K562 (cell line): ENCODE measurements at regions not wholly inside any gene's neighbourhood (a gene's known extent, or its start where the extent isn't known, plus 50 kb on each side); places are given as distances from the start of the nearest gene placed in this dataset.

Experiments used
- ATAC-seq: fragments of 200-7000 bp; cut with Tn5 transposase; 3 replicates; pipeline ENCODE4 v1.9.1; 2020; ENCODE audit warnings: moderate library complexity
- BruUV-seq: library from RNA; stranded (reverse); fragments of 400-500 nt; replicated peaks from 2 replicates; lab custom pipeline; 2021; lab: Mats Ljungman, UMichigan
- CTCF ChIA-PET: fragments of 300-600 bp; formaldehyde crosslinking; extraction: SDS; loops from one replicate; lab custom pipeline; 2021; ENCODE audit warnings: low intra/inter-chr PET ratio; lab: Yijun Ruan, JAX
- POLR2A ChIA-PET: fragments of 300-600, 350-650 bp; sonication (Branson Sonifier 250); formaldehyde crosslinking; extraction: SDS; loops from one replicate; lab custom pipeline; 2021; ENCODE audit warnings: antibody characterized with exemption, inconsistent platforms; lab: Yijun Ruan, JAX
- DNase-seq, 4 experiments: peaks; one replicate each; pipeline versions ENCODE4 v3.0.0 to v3.0.0-alpha.2; 2011 to 2018; ENCODE audit warnings: low spot score in 3 of 4, mixed read lengths in 3 of 4; ENCODE audit errors: extremely low read depth in 1 of 4
- FAIRE-seq: peaks from 2 replicates; lab custom pipeline; 2011; peaks lifted over from hg19 to GRCh38; lab: Jason Lieb, UNC
- H2AFZ ChIP-seq: 2 replicates; pipeline ENCODE4 v1.6.0; 2011; ENCODE audit warnings: low read depth, low read length, control low read depth, inconsistent platforms
- H3K27ac ChIP-seq: fragments of 200-600 bp; 3 replicates; pipeline ENCODE4 v1.8.0; 2011; ENCODE audit warnings: low read depth, mild to moderate bottlenecking, control low read depth, inconsistent platforms, low read length, moderate library complexity, mixed read lengths; ENCODE audit errors: extremely low read depth
- H3K27me3 ChIP-seq, 2 experiments: fragments of 300-600 bp in 1 of 2; 2 replicates in 1 of 2; 3 replicates in 1 of 2; pipeline versions ENCODE4 v1.6.0 to v1.8.0; 2011; ENCODE audit warnings: inconsistent platforms in 2 of 2, low read length in 2 of 2, mild to moderate bottlenecking in 1 of 2, mixed read lengths in 1 of 2, moderate library complexity in 1 of 2; ENCODE audit not compliant: control insufficient read depth in 2 of 2, insufficient read depth in 2 of 2
- H3K36me3 ChIP-seq: fragments of 300-600 bp; 3 replicates; pipeline ENCODE4 v1.8.0; 2011; ENCODE audit warnings: mild to moderate bottlenecking, low read length, inconsistent platforms; ENCODE audit not compliant: control insufficient read depth, insufficient read depth
- H3K4me1 ChIP-seq, 2 experiments: fragments of 200-600 bp in 1 of 2; replicated peaks in 1 of 2; 2 replicates in 1 of 2; 3 replicates in 1 of 2; pipeline versions ENCODE4 v1.5.1 to v1.8.0; 2011; ENCODE audit warnings: inconsistent platforms in 2 of 2, low read length in 2 of 2, mild to moderate bottlenecking in 1 of 2, mixed read lengths in 1 of 2, moderate library complexity in 1 of 2; ENCODE audit not compliant: control insufficient read depth in 2 of 2, insufficient read depth in 2 of 2
- H3K4me2 ChIP-seq: 2 replicates; pipeline ENCODE4 v1.6.1; 2011; ENCODE audit warnings: low read length, control low read depth, inconsistent platforms, mixed read lengths; ENCODE audit not compliant: insufficient read depth
- H3K4me3 ChIP-seq: fragments of 200-600 bp; sonication (generic), shearing (Covaris generic); 2 replicates; pipeline ENCODE4 v1.5.1; 2016; ENCODE audit warnings: control low read depth, inconsistent platforms
- H3K79me2 ChIP-seq: fragments of 200-600 bp; 3 replicates; pipeline ENCODE4 v1.8.0; 2011; ENCODE audit warnings: low read length, inconsistent platforms; ENCODE audit not compliant: control insufficient read depth, insufficient read depth
- H3K9ac ChIP-seq, 2 experiments: 2 replicates each; pipeline versions ENCODE4 v1.6.0 to v1.6.1; 2011; ENCODE audit warnings: low read depth in 2 of 2, low read length in 2 of 2, control low read depth in 1 of 2, inconsistent platforms in 1 of 2, mild to moderate bottlenecking in 1 of 2, mixed read lengths in 1 of 2; ENCODE audit not compliant: insufficient read depth in 1 of 2
- H3K9me1 ChIP-seq: one replicate; pipeline ENCODE4 v1.6.0; 2011; ENCODE audit warnings: inconsistent platforms, mild to moderate bottlenecking, low read length, moderate library complexity; ENCODE audit not compliant: control insufficient read depth, insufficient read depth
- H3K9me3 ChIP-seq: replicated peaks from 2 replicates; pipeline ENCODE4 v1.5.1; 2011; ENCODE audit warnings: low read depth, low read length, inconsistent platforms; ENCODE audit not compliant: control insufficient read depth, insufficient read depth
- H4K20me1 ChIP-seq: replicated peaks from 2 replicates; pipeline ENCODE4 v1.6.1; 2011; ENCODE audit warnings: low read length, inconsistent platforms, mixed read lengths; ENCODE audit not compliant: control insufficient read depth, insufficient read depth
- DACH1 ChIP-seq: fragments of 450-650 bp; IDR thresholded peaks from 2 replicates; pipeline ENCODE4 v1.6.1; 2018; ENCODE audit not compliant: partially characterized antibody
- FOXM1 ChIP-seq, 2 experiments: fragments of 450-650 bp in 1 of 2; sonication (generic) in 1 of 2; formaldehyde crosslinking in 1 of 2; IDR thresholded peaks; 2 replicates each; pipeline versions ENCODE4 v1.6.1 to v1.9.0; 2017 to 2022; ENCODE audit warnings: low read depth in 2 of 2, mild to moderate bottlenecking in 2 of 2, missing genetic modification reagents in 1 of 2, moderate library complexity in 1 of 2
- HDAC3 ChIP-seq: fragments of 450-650 bp; IDR thresholded peaks from 2 replicates; pipeline ENCODE4 v1.6.1; 2018; ENCODE audit warnings: borderline replicate concordance, mild to moderate bottlenecking, moderate library complexity; ENCODE audit not compliant: partially characterized antibody
- NR2C1 ChIP-seq, 2 experiments: fragments of 450-650 bp; IDR thresholded peaks; 2 replicates each; pipeline ENCODE4 v1.6.1; 2017; ENCODE audit warnings: mild to moderate bottlenecking in 2 of 2, antibody characterized with exemption in 1 of 2, inconsistent platforms in 1 of 2, missing compliant biosample characterization in 1 of 2, missing genetic modification characterization in 1 of 2
- RFX1 ChIP-seq: fragments of 450-650 bp; IDR thresholded peaks from 2 replicates; pipeline ENCODE4 v1.6.1; 2016; ENCODE audit warnings: mild to moderate bottlenecking, moderate library complexity
- THRAP3 ChIP-seq: fragments of 450-650 bp; IDR thresholded peaks from 2 replicates; pipeline ENCODE4 v1.6.1; 2016; ENCODE audit warnings: mild to moderate bottlenecking, inconsistent platforms, borderline replicate concordance
- WGBS: fragments of 100-300 bp; shearing (Covaris generic); methylation state at CpG from one replicate; pipeline ENCODE4 v1.1.6; 2016; ENCODE audit warnings: low coverage, mixed read lengths; ENCODE audit not compliant: insufficient coverage; ENCODE audit errors: missing lambda C conversion rate; 5-methylcytosine and 5-hydroxymethylcytosine counted together
- in situ Hi-C: fragments of 300-500 bp; cut with MboI; formaldehyde crosslinking; loops from 4 replicates; pipeline ENCODE4 v1.15.0; 2018; ENCODE audit warnings: inconsistent platforms, mixed read lengths
- intact Hi-C: fragments of 100-400 bp; cut with micrococcal nuclease; formaldehyde crosslinking; loops from 2 replicates; pipeline ENCODE4 v1.14.2; 2022
- TF ChIP-seq, protein P1 (sequence below): fragments of 450-650 bp; formaldehyde crosslinking; conservative IDR thresholded peaks from 2 replicates; pipeline ENCODE4 v1.4.0; 2022; ENCODE audit warnings: mild to moderate bottlenecking, missing genetic modification characterization
- TF ChIP-seq, protein P2 (sequence below): IDR thresholded peaks from 2 replicates; pipeline ENCODE4 v1.6.1; 2011; ENCODE audit warnings: borderline replicate concordance, low read depth, mild to moderate bottlenecking, moderate library complexity, low read length; ENCODE audit not compliant: insufficient read depth, poor library complexity, severe bottlenecking

DNA sequence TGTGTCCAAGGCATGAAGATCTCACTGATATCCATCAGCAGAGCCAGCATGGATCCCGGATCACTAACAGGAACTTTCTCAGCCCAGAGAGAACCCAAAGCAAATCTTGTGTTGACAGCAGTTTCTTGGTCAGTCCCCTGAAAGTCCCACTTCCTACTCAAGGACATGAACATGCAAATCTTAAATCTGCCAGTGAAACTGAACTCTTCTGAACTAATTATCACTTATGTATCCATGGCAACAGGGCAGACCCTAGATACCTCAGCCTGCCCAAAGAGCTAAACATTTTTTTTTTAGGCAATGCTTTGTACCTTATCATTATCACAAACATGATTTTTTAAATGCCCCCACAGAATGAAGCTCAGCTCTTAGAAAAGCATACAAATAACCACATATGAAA, 127.8 kb upstream of the DDX18 start:
- Histone ChIP-seq H3K4me1 (no peaks in the 10 kb centered on the region), H3K9ac (no peak overlapping the region), H3K4me2 (no peak overlapping the region), H3K27ac (no peak overlapping the region), H3K27me3 (no peaks in the 10 kb centered on the region), H3K9me1 (no peaks in the 10 kb centered on the region), H3K4me3 (no peak overlapping the region), H3K9me3 (no peaks in the 10 kb centered on the region), H3K36me3 (no peaks in the 10 kb centered on the region), H4K20me1 (no peaks in the 10 kb centered on the region), H3K79me2 (no peaks in the 10 kb centered on the region), H2AFZ (no peak overlapping the region)
- in situ Hi-C loops, result no loop called here
- intact Hi-C loops, result no loop called here
- no TSS peak for BruUV-seq
- TF ChIP-seq HDAC3 (no peak), RFX1 (peak; percentile 33; the same call in 1 of the 2 replicates), THRAP3 (no peak)
- DNase-seq, result no peak
- 0% methylated on average over 1 of the region's 1 CpG for WGBS
- no peak for ATAC-seq
- ChIA-PET POLR2A (no interaction called here), CTCF (no interaction called here)
- no peak for FAIRE-seq

DNA sequence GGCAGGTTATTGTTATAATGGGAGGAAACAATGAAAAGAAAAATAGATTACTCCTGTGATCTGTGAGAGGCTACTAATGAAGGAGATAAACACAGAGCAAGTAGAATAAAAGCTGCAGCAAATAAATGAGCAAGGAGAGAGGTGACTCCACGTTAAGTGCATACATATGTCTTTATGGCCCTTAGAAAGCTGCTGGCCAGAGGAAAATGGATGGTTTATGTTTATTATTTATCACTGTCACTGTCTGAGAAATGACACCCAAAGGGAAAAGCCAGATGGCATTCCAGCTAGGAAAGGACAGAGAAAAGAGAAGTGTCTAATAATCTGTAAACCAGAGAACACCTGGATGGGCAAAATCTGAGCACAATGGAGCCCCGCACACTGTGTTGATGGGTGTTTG, 122.9 kb upstream of the DDX18 start:
- WGBS, result 0% methylated on average over 2 of the region's 2 CpGs
- POLR2A ChIA-PET, result no interaction called here
- in situ Hi-C loops, result no loop called here
- TF ChIP-seq NR2C1 (IDR thresholded peaks at IDR 0.05), result no peak
- TF ChIP-seq NR2C1 (tag; IDR thresholded peaks at IDR 0.05), result no peak
- no peak for TF ChIP-seq DACH1
- TF ChIP-seq FOXM1 (IDR thresholded peaks at IDR 0.05; ENCODE audit: low read depth), result no peak
- TF ChIP-seq FOXM1 (CRISPR knock-in tag; IDR thresholded peaks at IDR 0.05; ENCODE audit: low read depth), result no peak
- TF ChIP-seq, protein P1, sequence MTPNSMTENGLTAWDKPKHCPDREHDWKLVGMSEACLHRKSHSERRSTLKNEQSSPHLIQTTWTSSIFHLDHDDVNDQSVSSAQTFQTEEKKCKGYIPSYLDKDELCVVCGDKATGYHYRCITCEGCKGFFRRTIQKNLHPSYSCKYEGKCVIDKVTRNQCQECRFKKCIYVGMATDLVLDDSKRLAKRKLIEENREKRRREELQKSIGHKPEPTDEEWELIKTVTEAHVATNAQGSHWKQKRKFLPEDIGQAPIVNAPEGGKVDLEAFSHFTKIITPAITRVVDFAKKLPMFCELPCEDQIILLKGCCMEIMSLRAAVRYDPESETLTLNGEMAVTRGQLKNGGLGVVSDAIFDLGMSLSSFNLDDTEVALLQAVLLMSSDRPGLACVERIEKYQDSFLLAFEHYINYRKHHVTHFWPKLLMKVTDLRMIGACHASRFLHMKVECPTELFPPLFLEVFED (CRISPR knock-in tag), result no peak
- TF ChIP-seq, protein P2, sequence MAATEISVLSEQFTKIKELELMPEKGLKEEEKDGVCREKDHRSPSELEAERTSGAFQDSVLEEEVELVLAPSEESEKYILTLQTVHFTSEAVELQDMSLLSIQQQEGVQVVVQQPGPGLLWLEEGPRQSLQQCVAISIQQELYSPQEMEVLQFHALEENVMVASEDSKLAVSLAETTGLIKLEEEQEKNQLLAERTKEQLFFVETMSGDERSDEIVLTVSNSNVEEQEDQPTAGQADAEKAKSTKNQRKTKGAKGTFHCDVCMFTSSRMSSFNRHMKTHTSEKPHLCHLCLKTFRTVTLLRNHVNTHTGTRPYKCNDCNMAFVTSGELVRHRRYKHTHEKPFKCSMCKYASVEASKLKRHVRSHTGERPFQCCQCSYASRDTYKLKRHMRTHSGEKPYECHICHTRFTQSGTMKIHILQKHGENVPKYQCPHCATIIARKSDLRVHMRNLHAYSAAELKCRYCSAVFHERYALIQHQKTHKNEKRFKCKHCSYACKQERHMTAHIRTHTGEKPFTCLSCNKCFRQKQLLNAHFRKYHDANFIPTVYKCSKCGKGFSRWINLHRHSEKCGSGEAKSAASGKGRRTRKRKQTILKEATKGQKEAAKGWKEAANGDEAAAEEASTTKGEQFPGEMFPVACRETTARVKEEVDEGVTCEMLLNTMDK, result no peak

More for the DNA sequence above, 122.9 kb upstream of the DDX18 start:
- H3K9me1 ChIP-seq, result no peaks in the 10 kb centered on the region
- H3K36me3 ChIP-seq, result no peaks in the 10 kb centered on the region
- CTCF ChIA-PET, result no interaction called here
- H2AFZ ChIP-seq, result no peak overlapping the region
- no peak overlapping the region for H3K4me3 ChIP-seq
- H3K27ac ChIP-seq, result no peak overlapping the region
- no peaks in the 10 kb centered on the region for H3K27me3 ChIP-seq
- BruUV-seq, result no TSS peak
- H3K9ac ChIP-seq, result no peak overlapping the region
- no peaks in the 10 kb centered on the region for H3K4me1 ChIP-seq
- ATAC-seq, result no peak
- DNase-seq, result no peak
- intact Hi-C loops, result no loop called here
- H3K79me2 ChIP-seq, result no peaks in the 10 kb centered on the region
- no peak overlapping the region for H3K4me2 ChIP-seq
- H3K9me3 ChIP-seq, result no peaks in the 10 kb centered on the region
- no peaks in the 10 kb centered on the region for H4K20me1 ChIP-seq
- no peak for FAIRE-seq
